ENCODE measurements at regions not wholly inside any gene's neighbourhood (a gene's known extent, or its start where the extent isn't known, plus 50 kb on each side); places are given as distances from the start of the nearest gene placed in this dataset.

DNA sequence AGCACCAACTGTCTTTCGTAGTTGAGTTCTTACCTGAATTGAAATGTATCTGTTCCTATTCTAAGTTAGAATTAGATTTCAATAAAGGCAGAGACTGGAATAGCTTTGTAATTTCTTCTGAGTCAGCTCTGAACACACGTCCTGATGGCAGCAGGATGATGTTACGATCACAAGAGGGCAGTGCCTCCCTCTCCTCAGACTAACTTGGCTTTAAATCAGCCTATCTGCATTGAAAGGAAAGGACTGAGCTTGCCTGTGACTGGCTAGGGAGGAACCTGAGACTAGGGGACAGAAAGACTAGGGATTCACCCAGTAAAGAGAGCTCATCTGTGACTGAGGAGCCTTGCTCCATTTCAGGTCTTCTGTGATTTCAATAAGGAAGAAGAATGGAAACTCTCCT lies 323.7 kb upstream of the OR4E1 start:
- Histone ChIP-seq H3K18ac (ENCODE audit: low read depth, low read length) (no peak overlapping the region), H4K8ac (ENCODE audit: low read depth in 2 of 2, low read length in 2 of 2) (no peak overlapping the region), H3K79me1 (ENCODE audit: low read depth in 1 of 2, low read length in 2 of 2) (no peaks in the 10 kb centered on the region), H3K27ac (ENCODE audit: insufficient read depth, low read length) (no peak overlapping the region), H3K14ac (replicated peaks; ENCODE audit: low read depth, low read length) (no peak overlapping the region), H3K4ac (ENCODE audit: low read depth, low read length) (no peak overlapping the region), H4K5ac (ENCODE audit: low read depth, low read length) (no peak overlapping the region), H2BK20ac (ENCODE audit: low read depth, low read length) (no peak overlapping the region), H3K9me1 (ENCODE audit: insufficient read depth, low read length) (no peaks in the 10 kb centered on the region), H3K36me3 (ENCODE audit: control insufficient read depth, insufficient read depth, low read length) (no peaks in the 10 kb centered on the region), H2BK15ac (ENCODE audit: low read depth, low read length) (no peak overlapping the region), H2BK120ac (ENCODE audit: low read depth, low read length) (no peak overlapping the region), H3K23ac (ENCODE audit: low read depth, low read length) (no peak overlapping the region), H3K4me1 (ENCODE audit: control insufficient read depth, insufficient read depth, low read length) (no peaks in the 10 kb centered on the region), H3K27me3 (ENCODE audit: control insufficient read depth, insufficient read depth, low read length) (no peaks in the 10 kb centered on the region), H3K9me3 (ENCODE audit: control insufficient read depth, insufficient read depth, low read length) (no peaks in the 10 kb centered on the region), H2AFZ (replicated peaks; ENCODE audit: low read length, poor library complexity) (no peak overlapping the region), H3K56ac (ENCODE audit: extremely low read depth, insufficient read depth, low read length) (no peak overlapping the region), H2AK9ac (replicated peaks; ENCODE audit: low read depth, low read length, poor library complexity) (no peak overlapping the region), H2BK5ac (ENCODE audit: low read depth, low read length, poor library complexity, severe bottlenecking) (no peak overlapping the region), H4K91ac (ENCODE audit: insufficient read depth, low read depth, low read length) (no peak overlapping the region), H4K20me1 (ENCODE audit: insufficient read depth, low read length) (no peaks in the 10 kb centered on the region), H3K4me3 (ENCODE audit: insufficient read depth, low read depth, low read length) (no peak overlapping the region), H3K9ac (ENCODE audit: low read depth, low read length) (no peak overlapping the region), H3K4me2 (ENCODE audit: low read depth, low read length) (no peak overlapping the region), H2AK5ac (ENCODE audit: low read depth, low read length) (no peak overlapping the region)
- dilution Hi-C loops (cut with HindIII; ENCODE audit: low sequenced_read_pairs, unreplicated experiment) (no loop called here), in situ Hi-C loops (cut with MboI; ENCODE audit: low sequenced_read_pairs) (no loop called here), intact Hi-C loops (cut with micrococcal nuclease) (no loop called here)
- DNase-seq (peak; percentile 4), ATAC-seq (ENCODE audit: low read depth) (peak; percentile 35; the same call in 1 of the 2 replicates)
- no peak for TF ChIP-seq BHLHE40 (IDR thresholded peaks at IDR 0.05; ENCODE audit: low read depth, low read length)
- TF ChIP-seq, protein P1, sequence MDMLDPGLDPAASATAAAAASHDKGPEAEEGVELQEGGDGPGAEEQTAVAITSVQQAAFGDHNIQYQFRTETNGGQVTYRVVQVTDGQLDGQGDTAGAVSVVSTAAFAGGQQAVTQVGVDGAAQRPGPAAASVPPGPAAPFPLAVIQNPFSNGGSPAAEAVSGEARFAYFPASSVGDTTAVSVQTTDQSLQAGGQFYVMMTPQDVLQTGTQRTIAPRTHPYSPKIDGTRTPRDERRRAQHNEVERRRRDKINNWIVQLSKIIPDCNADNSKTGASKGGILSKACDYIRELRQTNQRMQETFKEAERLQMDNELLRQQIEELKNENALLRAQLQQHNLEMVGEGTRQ (IDR thresholded peaks at IDR 0.05; ENCODE audit: low read depth, low read length) = no peak
- no peak for TF ChIP-seq CHD1 (IDR thresholded peaks at IDR 0.05; ENCODE audit: low read depth, low read length)
- TF ChIP-seq CEBPB (IDR thresholded peaks at IDR 0.05; ENCODE audit: low read depth, low read length) = no peak
- no peak for TF ChIP-seq MAZ (IDR thresholded peaks at IDR 0.05; ENCODE audit: borderline replicate concordance, low read depth, low read length)
- TF ChIP-seq, protein P2, sequence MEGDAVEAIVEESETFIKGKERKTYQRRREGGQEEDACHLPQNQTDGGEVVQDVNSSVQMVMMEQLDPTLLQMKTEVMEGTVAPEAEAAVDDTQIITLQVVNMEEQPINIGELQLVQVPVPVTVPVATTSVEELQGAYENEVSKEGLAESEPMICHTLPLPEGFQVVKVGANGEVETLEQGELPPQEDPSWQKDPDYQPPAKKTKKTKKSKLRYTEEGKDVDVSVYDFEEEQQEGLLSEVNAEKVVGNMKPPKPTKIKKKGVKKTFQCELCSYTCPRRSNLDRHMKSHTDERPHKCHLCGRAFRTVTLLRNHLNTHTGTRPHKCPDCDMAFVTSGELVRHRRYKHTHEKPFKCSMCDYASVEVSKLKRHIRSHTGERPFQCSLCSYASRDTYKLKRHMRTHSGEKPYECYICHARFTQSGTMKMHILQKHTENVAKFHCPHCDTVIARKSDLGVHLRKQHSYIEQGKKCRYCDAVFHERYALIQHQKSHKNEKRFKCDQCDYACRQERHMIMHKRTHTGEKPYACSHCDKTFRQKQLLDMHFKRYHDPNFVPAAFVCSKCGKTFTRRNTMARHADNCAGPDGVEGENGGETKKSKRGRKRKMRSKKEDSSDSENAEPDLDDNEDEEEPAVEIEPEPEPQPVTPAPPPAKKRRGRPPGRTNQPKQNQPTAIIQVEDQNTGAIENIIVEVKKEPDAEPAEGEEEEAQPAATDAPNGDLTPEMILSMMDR (conservative IDR thresholded peaks at IDR 0.05; ENCODE audit: low read depth, low read length) = no peak
- TF ChIP-seq NFE2L2 (IDR thresholded peaks at IDR 0.05; ENCODE audit: low read depth, low read length) = no peak
- TF ChIP-seq, protein P3, sequence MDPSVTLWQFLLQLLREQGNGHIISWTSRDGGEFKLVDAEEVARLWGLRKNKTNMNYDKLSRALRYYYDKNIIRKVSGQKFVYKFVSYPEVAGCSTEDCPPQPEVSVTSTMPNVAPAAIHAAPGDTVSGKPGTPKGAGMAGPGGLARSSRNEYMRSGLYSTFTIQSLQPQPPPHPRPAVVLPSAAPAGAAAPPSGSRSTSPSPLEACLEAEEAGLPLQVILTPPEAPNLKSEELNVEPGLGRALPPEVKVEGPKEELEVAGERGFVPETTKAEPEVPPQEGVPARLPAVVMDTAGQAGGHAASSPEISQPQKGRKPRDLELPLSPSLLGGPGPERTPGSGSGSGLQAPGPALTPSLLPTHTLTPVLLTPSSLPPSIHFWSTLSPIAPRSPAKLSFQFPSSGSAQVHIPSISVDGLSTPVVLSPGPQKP (IDR thresholded peaks at IDR 0.05; ENCODE audit: borderline replicate concordance, low read depth, low read length) = no peak
- TF ChIP-seq RAD21 (IDR thresholded peaks at IDR 0.05; ENCODE audit: low read length) = no peak
- TF ChIP-seq RCOR1 (IDR thresholded peaks at IDR 0.05; ENCODE audit: insufficient replicate concordance, low read length) = no peak
- no peak for TF ChIP-seq POLR2A (IDR thresholded peaks at IDR 0.05; ENCODE audit: low read depth, low read length)
- no peak for TF ChIP-seq SMC3 (IDR thresholded peaks at IDR 0.05; ENCODE audit: low read depth, low read length)
- TF ChIP-seq RFX5 (IDR thresholded peaks at IDR 0.05; ENCODE audit: low read depth, low read length) = no peak
- ChIA-PET POLR2A (ENCODE audit: unreplicated experiment) (no interaction called here), CTCF (no interaction called here)
- no CpG with 5 or more reads among the region's 3 CpGs for WGBS, 2 experiments (ENCODE audit: extremely low coverage in 2 of 2, insufficient read length in 1 of 2)
- BruUV-seq (replicated peaks) = no TSS peak

All from IMR-90 (cell line).